ENCODE measurements at regions not wholly inside any gene's neighbourhood (a gene's known extent, or its start where the extent isn't known, plus 50 kb on each side); places are given as distances from the start of the nearest gene placed in this dataset.

GRCh38 chr20:48246061-48246790, 460.9 kb upstream of the SULF2 start:
- no peak overlapping the region for H3K27ac Mint-ChIP-seq (ENCODE audit: unreplicated experiment)
- TF ChIP-seq CTCF (IDR thresholded peaks at IDR 0.05; ENCODE audit: insufficient read depth in 1 of 2, low read depth in 1 of 2, low read length in 1 of 2, severe bottlenecking in 1 of 2, unreplicated experiment in 1 of 2): no peak
- Histone ChIP-seq H3K36me3 (ENCODE audit: control insufficient read depth, insufficient read depth, low read length) (no peaks in the 10 kb centered on the region), H3K4me3 (ENCODE audit: low read depth, low read length) (no peak overlapping the region), H3K9me3 (no peaks in the 10 kb centered on the region), H3K27me3 (replicated peaks; ENCODE audit: control insufficient read depth, insufficient read depth, low read length) (no peaks in the 10 kb centered on the region), H3K4me1 (no peaks in the 10 kb centered on the region)
- peaks cover 3% of the 10 kb centered on the region for H3K9me3 Mint-ChIP-seq (ENCODE audit: unreplicated experiment)
- ChIA-PET CTCF (no interaction called here), POLR2A (no interaction called here)
- no peaks in the 10 kb centered on the region for H3K4me1 Mint-ChIP-seq (ENCODE audit: low read depth, unreplicated experiment)
- DNase-seq: no peak
- H3K36me3 Mint-ChIP-seq (ENCODE audit: insufficient read depth, unreplicated experiment): no peaks in the 10 kb centered on the region
- no peaks in the 10 kb centered on the region for H3K27me3 Mint-ChIP-seq (ENCODE audit: insufficient read depth, unreplicated experiment)
- intact Hi-C loops (cut with micrococcal nuclease; ENCODE audit: unreplicated experiment): no loop called here
- BruUV-seq (replicated peaks): no TSS peak
- no peak overlapping the region for H3K4me3 Mint-ChIP-seq (ENCODE audit: unreplicated experiment)

GRCh38 chr20:48242623-48243022, 457.3 kb upstream of the SULF2 start:
- Histone ChIP-seq H3K4me3 (ENCODE audit: low read depth, low read length) (no peak overlapping the region), H3K27me3 (replicated peaks; ENCODE audit: control insufficient read depth, insufficient read depth, low read length) (no peaks in the 10 kb centered on the region), H3K4me1 (no peaks in the 10 kb centered on the region), H3K9me3 (no peaks in the 10 kb centered on the region), H3K36me3 (ENCODE audit: control insufficient read depth, insufficient read depth, low read length) (no peaks in the 10 kb centered on the region)
- Mint-ChIP-seq H3K4me1 (ENCODE audit: low read depth, unreplicated experiment) (no peaks in the 10 kb centered on the region), H3K9me3 (ENCODE audit: unreplicated experiment) (no peaks in the 10 kb centered on the region), H3K27ac (ENCODE audit: unreplicated experiment) (no peak overlapping the region), H3K4me3 (ENCODE audit: unreplicated experiment) (no peak overlapping the region), H3K36me3 (ENCODE audit: insufficient read depth, unreplicated experiment) (no peaks in the 10 kb centered on the region), H3K27me3 (ENCODE audit: insufficient read depth, unreplicated experiment) (no peaks in the 10 kb centered on the region)
- no peak for TF ChIP-seq CTCF (IDR thresholded peaks at IDR 0.05; ENCODE audit: insufficient read depth in 1 of 2, low read depth in 1 of 2, low read length in 1 of 2, severe bottlenecking in 1 of 2, unreplicated experiment in 1 of 2)
- DNase-seq: no peak
- no TSS peak for BruUV-seq (replicated peaks)
- intact Hi-C loops (cut with micrococcal nuclease; ENCODE audit: unreplicated experiment): no loop called here
- ChIA-PET CTCF (no interaction called here), POLR2A (no interaction called here)

DNA sequence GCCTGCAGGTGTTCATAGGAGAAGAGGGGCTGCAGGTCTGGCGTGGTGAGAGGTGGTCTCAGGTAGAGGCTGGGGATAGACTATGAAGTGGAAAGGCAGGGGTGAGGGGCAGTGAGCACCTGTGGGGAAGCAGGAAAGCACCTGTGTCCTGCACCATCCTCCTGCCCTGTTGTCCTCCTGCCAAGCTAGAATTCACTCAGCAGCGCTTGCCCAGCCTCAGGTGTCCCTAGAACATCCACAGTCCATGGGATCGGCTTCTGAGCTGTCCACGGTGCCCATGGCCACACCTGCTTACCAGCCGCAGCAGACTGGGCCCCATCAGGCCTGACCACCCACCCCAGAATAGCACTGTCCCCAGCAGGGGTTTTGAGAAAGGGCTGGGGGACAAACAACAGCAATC, 456.2 kb upstream of the SULF2 start:
- no peaks in the 10 kb centered on the region for H3K36me3 Mint-ChIP-seq (ENCODE audit: insufficient read depth, unreplicated experiment)
- no TSS peak for BruUV-seq (replicated peaks)

More for the DNA sequence above, 456.2 kb upstream of the SULF2 start:
- no peaks in the 10 kb centered on the region for H3K36me3 ChIP-seq (ENCODE audit: control insufficient read depth, insufficient read depth, low read length)
- H3K27me3 Mint-ChIP-seq (ENCODE audit: insufficient read depth, unreplicated experiment): no peaks in the 10 kb centered on the region
- intact Hi-C loops (cut with micrococcal nuclease; ENCODE audit: unreplicated experiment): no loop called here
- no peak overlapping the region for H3K27ac Mint-ChIP-seq (ENCODE audit: unreplicated experiment)
- no peak for DNase-seq
- no peaks in the 10 kb centered on the region for H3K27me3 ChIP-seq (replicated peaks; ENCODE audit: control insufficient read depth, insufficient read depth, low read length)
- peaks cover 3% of the 10 kb centered on the region for H3K4me1 Mint-ChIP-seq (ENCODE audit: low read depth, unreplicated experiment)
- H3K9me3 ChIP-seq: no peaks in the 10 kb centered on the region
- no peak overlapping the region for H3K4me3 Mint-ChIP-seq (ENCODE audit: unreplicated experiment)
- no peak for TF ChIP-seq CTCF (IDR thresholded peaks at IDR 0.05; ENCODE audit: insufficient read depth in 1 of 2, low read depth in 1 of 2, low read length in 1 of 2, severe bottlenecking in 1 of 2, unreplicated experiment in 1 of 2)
- no peak overlapping the region for H3K4me3 ChIP-seq (ENCODE audit: low read depth, low read length)
- ChIA-PET POLR2A (no interaction called here), CTCF (no interaction called here)
- H3K4me1 ChIP-seq: no peaks in the 10 kb centered on the region
- no peaks in the 10 kb centered on the region for H3K9me3 Mint-ChIP-seq (ENCODE audit: unreplicated experiment)

All from Caco-2 (cell line).